ENCODE measurements at regions not wholly inside any gene's neighbourhood (a gene's known extent, or its start where the extent isn't known, plus 50 kb on each side); places are given as distances from the start of the nearest gene placed in this dataset.

- TF ChIP-seq CTCF (conservative IDR thresholded peaks at IDR 0.05 in 1 of 2, IDR thresholded peaks at IDR 0.05 in 1 of 2; ENCODE audit: extremely low read depth in 1 of 2, insufficient read depth in 1 of 2, low read depth in 1 of 2, low read length in 2 of 2) (no peak), EZH2 (IDR thresholded peaks at IDR 0.05; ENCODE audit: borderline replicate concordance, low read length) (no peak)
These were observed 69.9 kb upstream of the PSME4 start for GRCh38 chr2:54040685-54041084.
